AG04450 (cell line): ENCODE measurements at regions not wholly inside any gene's neighbourhood (a gene's known extent, or its start where the extent isn't known, plus 50 kb on each side); places are given as distances from the start of the nearest gene placed in this dataset.

Experiments
- CTCF ChIA-PET: fragments of 300-600, 350-600 bp; formaldehyde crosslinking; extraction: SDS; loops from one replicate; lab custom pipeline; 2022; ENCODE audit warnings: antibody characterized with exemption, inconsistent platforms; lab: Charles Lee
- POLR2A ChIA-PET: fragments of 350-600 bp; formaldehyde crosslinking; extraction: SDS; loops from one replicate; lab custom pipeline; 2021; ENCODE audit warnings: antibody characterized with exemption, inconsistent platforms; lab: Yijun Ruan, JAX
- DNase-seq: peaks from one replicate; pipeline ENCODE4 v3.0.0-alpha.2; 2011; ENCODE audit warnings: low read depth, low spot score
- H3K27ac ChIP-seq: one replicate; pipeline ENCODE4 v1.5.1; 2012; ENCODE audit warnings: low read depth, low read length, control low read depth
- H3K27me3 ChIP-seq: one replicate; pipeline ENCODE4 v1.6.0; 2012; ENCODE audit warnings: low read length; ENCODE audit not compliant: control insufficient read depth, insufficient read depth
- H3K4me3 ChIP-seq: 2 replicates; pipeline ENCODE4 v1.5.1; 2011; ENCODE audit warnings: mild to moderate bottlenecking, low read depth, low read length, control low read depth
- H3K9me3 ChIP-seq: 2 replicates; pipeline ENCODE4 v1.5.1; 2012; ENCODE audit warnings: low read length; ENCODE audit not compliant: control insufficient read depth, insufficient read depth
- CTCF ChIP-seq: IDR thresholded peaks from 2 replicates; pipeline ENCODE4 v1.5.1; 2011; ENCODE audit warnings: low read depth, low read length, control low read depth, inconsistent platforms

- Histone ChIP-seq H3K4me3 (no peak overlapping the region), H3K27ac (no peak overlapping the region), H3K9me3 (no peaks in the 10 kb centered on the region), H3K27me3 (no peaks in the 10 kb centered on the region)
- no peak for TF ChIP-seq CTCF
- POLR2A ChIA-PET: no interaction called here
- DNase-seq: no peak
- CTCF ChIA-PET: no interaction called here
These were observed 139.1 kb upstream of the SLC6A11 start for GRCh38 chr3:10676905-10677304.

GRCh38 chr3:10678796-10679376 is 137.1 kb upstream of the SLC6A11 start:
- POLR2A ChIA-PET: no interaction called here
- Histone ChIP-seq H3K27ac (no peak overlapping the region), H3K4me3 (no peak overlapping the region), H3K27me3 (no peaks in the 10 kb centered on the region), H3K9me3 (no peaks in the 10 kb centered on the region)
- no peak for TF ChIP-seq CTCF
- no peak for DNase-seq
- CTCF ChIA-PET: no interaction called here

- Histone ChIP-seq H3K27ac (no peak overlapping the region), H3K27me3 (no peaks in the 10 kb centered on the region), H3K4me3 (no peak overlapping the region), H3K9me3 (no peaks in the 10 kb centered on the region)
- no peak for DNase-seq
- ChIA-PET CTCF (no interaction called here), POLR2A (no interaction called here)
- no peak for TF ChIP-seq CTCF
These were observed 135.2 kb upstream of the SLC6A11 start for GRCh38 chr3:10680796-10681195.

- ChIA-PET POLR2A (no interaction called here), CTCF (no interaction called here)
- no peak for TF ChIP-seq CTCF
- H3K27ac ChIP-seq: no peak overlapping the region
- DNase-seq: no peak
- no peak overlapping the region for H3K4me3 ChIP-seq
- no peaks in the 10 kb centered on the region for H3K27me3 ChIP-seq
- no peaks in the 10 kb centered on the region for H3K9me3 ChIP-seq
These were observed 133.3 kb upstream of the SLC6A11 start for GRCh38 chr3:10682692-10683091.

GRCh38 chr3:10683106-10683505 is 132.9 kb upstream of the SLC6A11 start:
- no peak for DNase-seq
- H3K27ac ChIP-seq: no peak overlapping the region
- CTCF ChIA-PET: no interaction called here
- TF ChIP-seq CTCF: no peak
- H3K27me3 ChIP-seq: no peaks in the 10 kb centered on the region
- POLR2A ChIA-PET: no interaction called here
- no peak overlapping the region for H3K4me3 ChIP-seq
- H3K9me3 ChIP-seq: no peaks in the 10 kb centered on the region
